HG02588 (cell line): ENCODE measurements at regions not wholly inside any gene's neighbourhood (a gene's known extent, or its start where the extent isn't known, plus 50 kb on each side); places are given as distances from the start of the nearest gene placed in this dataset.

Source experiments
- ATAC-seq: cut with Tn5 transposase; IDR thresholded peaks from one replicate; pipeline ENCODE4 v1.9.1; 2021; ENCODE audit warnings: mild to moderate bottlenecking, moderate library complexity; ENCODE audit not compliant: unreplicated experiment

GRCh38 chr3:127133971-127134370 lies 59.0 kb upstream of the PRR23E start:
- ATAC-seq, result no peak

- ATAC-seq, result no peak
Observed at GRCh38 chr3:127134466-127134865, 58.5 kb upstream of the PRR23E start.

GRCh38 chr3:127134887-127135240 lies 58.1 kb upstream of the PRR23E start:
- no peak for ATAC-seq

GRCh38 chr3:127135241-127136023 lies 57.5 kb upstream of the PRR23E start:
- no peak for ATAC-seq

GRCh38 chr3:127136024-127136600 lies 56.8 kb upstream of the PRR23E start:
- no peak for ATAC-seq

- ATAC-seq, result no peak
Observed at GRCh38 chr3:127136706-127137105, 56.2 kb upstream of the PRR23E start.

GRCh38 chr3:127137113-127137512 lies 55.8 kb upstream of the PRR23E start:
- no peak for ATAC-seq

GRCh38 chr3:127137757-127138536 lies 55.0 kb upstream of the PRR23E start:
- no peak for ATAC-seq

- no peak for ATAC-seq
Observed at GRCh38 chr3:127139601-127140500, 53.1 kb upstream of the PRR23E start.

- ATAC-seq, result no peak
Observed at GRCh38 chr3:127140501-127141460, 52.1 kb upstream of the PRR23E start.

GRCh38 chr3:127141921-127142730 lies 50.8 kb upstream of the PRR23E start:
- no peak for ATAC-seq
